Endothelial cell (in vitro differentiated cells): ENCODE measurements at regions not wholly inside any gene's neighbourhood (a gene's known extent, or its start where the extent isn't known, plus 50 kb on each side); places are given as distances from the start of the nearest gene placed in this dataset.

Experiments used
- DNase-seq: peaks from one replicate; pipeline ENCODE4 v3.0.0; 2021; ENCODE audit warnings: low spot score
- H3K27ac Mint-ChIP-seq: one replicate; pipeline ENCODE4 v1.8.0; 2021; ENCODE audit warnings: mixed read lengths, inconsistent platforms; ENCODE audit not compliant: unreplicated experiment
- H3K27me3 Mint-ChIP-seq: one replicate; pipeline ENCODE4 v1.8.0; 2021; ENCODE audit warnings: mild to moderate bottlenecking, moderate library complexity, mixed read lengths, inconsistent platforms; ENCODE audit not compliant: unreplicated experiment
- H3K36me3 Mint-ChIP-seq: one replicate; pipeline ENCODE4 v1.8.0; 2021; ENCODE audit warnings: mild to moderate bottlenecking, low read depth, mixed read lengths, inconsistent platforms; ENCODE audit not compliant: unreplicated experiment
- H3K4me1 Mint-ChIP-seq: one replicate; pipeline ENCODE4 v1.8.0; 2021; ENCODE audit warnings: mild to moderate bottlenecking, mixed read lengths, inconsistent platforms; ENCODE audit not compliant: unreplicated experiment
- H3K4me3 Mint-ChIP-seq: one replicate; pipeline ENCODE4 v1.8.0; 2021; ENCODE audit warnings: mild to moderate bottlenecking, mixed read lengths, inconsistent platforms; ENCODE audit not compliant: unreplicated experiment
- H3K9me3 Mint-ChIP-seq: one replicate; pipeline ENCODE4 v1.8.0; 2021; ENCODE audit warnings: mixed read lengths, inconsistent platforms; ENCODE audit not compliant: unreplicated experiment
- TF ChIP-seq, protein P1 (sequence below): fragments of 200-600 bp; sonication (generic); IDR thresholded peaks from one replicate; pipeline ENCODE4 v1.5.0; 2021; ENCODE audit warnings: antibody characterized with exemption; ENCODE audit not compliant: unreplicated experiment

DNA sequence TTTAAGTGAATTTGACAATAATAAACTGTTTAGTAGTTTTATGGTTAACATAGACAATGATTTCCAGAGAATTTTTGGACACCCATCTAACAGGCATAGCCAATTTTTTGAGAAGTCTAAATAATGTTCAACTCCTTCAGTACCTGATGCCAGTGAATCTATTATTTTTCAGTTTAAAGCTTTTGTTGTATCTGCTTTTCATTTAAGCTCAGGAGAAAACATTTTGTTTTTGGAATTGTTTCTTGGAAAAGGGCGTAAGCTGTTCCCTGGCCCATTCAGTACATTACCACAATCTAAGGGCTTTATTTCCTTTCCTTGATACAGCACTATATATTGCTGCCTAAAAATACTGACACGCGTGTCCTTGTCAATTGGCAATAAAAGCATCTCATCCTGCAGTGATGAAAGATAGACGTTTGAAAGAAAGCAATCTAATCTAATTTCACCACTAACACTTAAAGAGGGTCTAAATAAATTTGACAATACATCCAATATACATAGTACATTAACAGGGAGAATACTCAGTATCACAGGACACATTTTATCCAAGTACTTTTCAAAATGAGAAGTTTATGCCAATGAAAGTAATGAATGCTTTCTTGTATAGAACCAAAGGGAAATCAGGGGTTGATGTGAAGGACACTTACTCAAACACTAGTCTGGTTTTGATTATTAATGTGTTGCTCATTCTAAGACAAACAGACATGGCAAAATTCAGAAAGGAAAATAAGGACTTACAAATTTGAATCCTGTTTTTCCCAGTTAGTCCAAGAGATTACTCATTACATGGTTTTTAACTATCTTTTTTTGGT lies 104.2 kb upstream of the LGR5 start:
- TF ChIP-seq, protein P1, sequence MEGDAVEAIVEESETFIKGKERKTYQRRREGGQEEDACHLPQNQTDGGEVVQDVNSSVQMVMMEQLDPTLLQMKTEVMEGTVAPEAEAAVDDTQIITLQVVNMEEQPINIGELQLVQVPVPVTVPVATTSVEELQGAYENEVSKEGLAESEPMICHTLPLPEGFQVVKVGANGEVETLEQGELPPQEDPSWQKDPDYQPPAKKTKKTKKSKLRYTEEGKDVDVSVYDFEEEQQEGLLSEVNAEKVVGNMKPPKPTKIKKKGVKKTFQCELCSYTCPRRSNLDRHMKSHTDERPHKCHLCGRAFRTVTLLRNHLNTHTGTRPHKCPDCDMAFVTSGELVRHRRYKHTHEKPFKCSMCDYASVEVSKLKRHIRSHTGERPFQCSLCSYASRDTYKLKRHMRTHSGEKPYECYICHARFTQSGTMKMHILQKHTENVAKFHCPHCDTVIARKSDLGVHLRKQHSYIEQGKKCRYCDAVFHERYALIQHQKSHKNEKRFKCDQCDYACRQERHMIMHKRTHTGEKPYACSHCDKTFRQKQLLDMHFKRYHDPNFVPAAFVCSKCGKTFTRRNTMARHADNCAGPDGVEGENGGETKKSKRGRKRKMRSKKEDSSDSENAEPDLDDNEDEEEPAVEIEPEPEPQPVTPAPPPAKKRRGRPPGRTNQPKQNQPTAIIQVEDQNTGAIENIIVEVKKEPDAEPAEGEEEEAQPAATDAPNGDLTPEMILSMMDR: no peak
- H3K27ac Mint-ChIP-seq: no peak overlapping the region

GRCh38 chr12:71333418-71333817 lies 106.2 kb upstream of the LGR5 start:
- Mint-ChIP-seq H3K27ac (no peak overlapping the region), H3K9me3 (no peaks in the 10 kb centered on the region), H3K4me1 (no peaks in the 10 kb centered on the region), H3K27me3 (no peaks in the 10 kb centered on the region), H3K36me3 (no peaks in the 10 kb centered on the region), H3K4me3 (no peak overlapping the region)
- TF ChIP-seq, protein P1: no peak
- DNase-seq: no peak

More for the DNA sequence above, 104.2 kb upstream of the LGR5 start:
- no peaks in the 10 kb centered on the region for H3K9me3 Mint-ChIP-seq
- no peaks in the 10 kb centered on the region for H3K4me1 Mint-ChIP-seq
- DNase-seq: no peak
- H3K27me3 Mint-ChIP-seq: no peaks in the 10 kb centered on the region
- H3K36me3 Mint-ChIP-seq: no peaks in the 10 kb centered on the region
- H3K4me3 Mint-ChIP-seq: no peak overlapping the region

DNA sequence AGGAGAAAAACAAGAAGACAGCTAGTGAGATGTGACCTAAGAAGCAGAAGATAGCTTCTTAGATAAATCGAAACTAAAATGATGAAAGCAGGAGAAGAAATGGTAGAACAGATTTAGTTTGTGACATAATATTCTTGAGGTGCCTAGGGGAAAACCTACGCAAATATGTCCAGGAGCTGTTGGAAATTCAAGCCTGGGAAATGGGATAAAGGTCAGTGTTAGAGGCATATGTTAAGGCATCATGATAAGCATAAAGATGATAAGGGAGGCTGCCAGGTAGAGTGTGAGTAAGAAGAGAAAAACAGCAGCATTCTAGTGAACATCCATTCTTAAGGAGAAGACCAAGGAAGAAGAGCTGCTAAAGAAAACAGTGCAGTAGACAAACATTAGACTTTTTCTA lies 109.6 kb upstream of the LGR5 start:
- H3K36me3 Mint-ChIP-seq: no peaks in the 10 kb centered on the region
- no peak overlapping the region for H3K27ac Mint-ChIP-seq
- TF ChIP-seq, protein P1: no peak
- no peaks in the 10 kb centered on the region for H3K4me1 Mint-ChIP-seq
- no peaks in the 10 kb centered on the region for H3K27me3 Mint-ChIP-seq
- H3K9me3 Mint-ChIP-seq: no peaks in the 10 kb centered on the region
- no peak overlapping the region for H3K4me3 Mint-ChIP-seq
- no peak for DNase-seq

- H3K9me3 Mint-ChIP-seq: no peaks in the 10 kb centered on the region
- peaks cover 7% of the 10 kb centered on the region for H3K36me3 Mint-ChIP-seq
- DNase-seq: no peak
- H3K27ac Mint-ChIP-seq: no peak overlapping the region
- no peak overlapping the region for H3K4me3 Mint-ChIP-seq
- H3K4me1 Mint-ChIP-seq: no peaks in the 10 kb centered on the region
- peaks cover 2% of the 10 kb centered on the region for H3K27me3 Mint-ChIP-seq
- TF ChIP-seq, protein P1: no peak
Observed at GRCh38 chr12:71321531-71321930, 118.1 kb upstream of the LGR5 start.

- H3K36me3 Mint-ChIP-seq: peaks cover 7% of the 10 kb centered on the region
- no peak overlapping the region for H3K27ac Mint-ChIP-seq
- H3K27me3 Mint-ChIP-seq: peaks cover 2% of the 10 kb centered on the region
- DNase-seq: no peak
- no peak overlapping the region for H3K4me3 Mint-ChIP-seq
- TF ChIP-seq, protein P1: no peak
- H3K4me1 Mint-ChIP-seq: no peaks in the 10 kb centered on the region
- no peaks in the 10 kb centered on the region for H3K9me3 Mint-ChIP-seq
Observed at GRCh38 chr12:71321130-71321529, 118.5 kb upstream of the LGR5 start.
